ENCODE measurements at regions not wholly inside any gene's neighbourhood (a gene's known extent, or its start where the extent isn't known, plus 50 kb on each side); places are given as distances from the start of the nearest gene placed in this dataset.

GRCh38 chr5:124154714-124155113 is 591.7 kb downstream of the ZNF608 start:
- no peak for TF ChIP-seq EZH2phosphoT487 (IDR thresholded peaks at IDR 0.05; ENCODE audit: borderline replicate concordance, low read depth, low read length)
- no peak for TF ChIP-seq CTCF (conservative IDR thresholded peaks at IDR 0.05; ENCODE audit: low read length)
